Suprapubic skin (tissue), 4 donors: ENCODE measurements at regions not wholly inside any gene's neighbourhood (a gene's known extent, or its start where the extent isn't known, plus 50 kb on each side); places are given as distances from the start of the nearest gene placed in this dataset.

Experiments
- DNase-seq, 2 donors: peaks; one replicate each; pipeline ENCODE4 v3.0.0-alpha.2; 2019; ENCODE audit warnings: low spot score in 2 of 2
- H3K27ac ChIP-seq: fragments of 200-600 bp; sonication (generic); one replicate; pipeline ENCODE4 v1.5.1; 2019
- H3K27me3 ChIP-seq: fragments of 200-600 bp; sonication (generic); one replicate; pipeline ENCODE4 v1.5.1; 2019
- H3K36me3 ChIP-seq: fragments of 200-600 bp; sonication (generic); one replicate; pipeline ENCODE4 v1.5.1; 2019
- H3K4me1 ChIP-seq: fragments of 200-600 bp; sonication (generic); one replicate; pipeline ENCODE4 v1.5.1; 2019
- H3K4me3 ChIP-seq: fragments of 200-600 bp; sonication (generic); one replicate; pipeline ENCODE4 v1.5.1; 2019; ENCODE audit warnings: mild to moderate bottlenecking
- H3K9me3 ChIP-seq: fragments of 200-600 bp; sonication (generic); one replicate; pipeline ENCODE4 v1.5.1; 2019
- CTCF ChIP-seq, 2 donors: fragments of 200-600 bp in 1 of 2; fragments of 450-650 bp in 1 of 2; sonication (generic) in 1 of 2; IDR thresholded peaks; one replicate each; pipeline ENCODE4 v1.5.1; 2016 to 2019; ENCODE audit warnings: antibody characterized with exemption in 2 of 2, mild to moderate bottlenecking in 1 of 2, moderate library complexity in 1 of 2
- EP300 ChIP-seq: sonication (generic); formaldehyde crosslinking; IDR thresholded peaks from one replicate; pipeline ENCODE4 v1.6.1; 2017; ENCODE audit warnings: antibody characterized with exemption
- POLR2A ChIP-seq, 2 donors: fragments of 450-650 bp; IDR thresholded peaks; one replicate each; pipeline ENCODE4 v1.6.1; 2017; ENCODE audit warnings: antibody characterized with exemption in 2 of 2, mild to moderate bottlenecking in 2 of 2, moderate library complexity in 2 of 2
- POLR2AphosphoS5 ChIP-seq, 3 donors: sonication (generic); formaldehyde crosslinking; IDR thresholded peaks; one replicate each; pipeline ENCODE4 v1.6.1; 2017; ENCODE audit warnings: antibody characterized with exemption in 3 of 3
- WGBS: methylation state at CpG from one replicate; pipeline ENCODE4 v1.1.5; 2018; 5-methylcytosine and 5-hydroxymethylcytosine counted together

GRCh38 chr20:55258559-55258958 lies 746.8 kb downstream of the CBLN4 start:
- no peaks in the 10 kb centered on the region for H3K36me3 ChIP-seq
- TF ChIP-seq POLR2AphosphoS5 (IDR thresholded peaks at IDR 0.05) (no peak), CTCF (IDR thresholded peaks at IDR 0.05) (no peak), EP300 (no peak), POLR2A (IDR thresholded peaks at IDR 0.05) (no peak)
- 37% methylated on average over 2 of the region's 2 CpGs for WGBS

GRCh38 chr20:55255016-55255415 lies 750.3 kb downstream of the CBLN4 start:
- TF ChIP-seq CTCF (IDR thresholded peaks at IDR 0.05) (no peak), EP300 (no peak), POLR2A (IDR thresholded peaks at IDR 0.05) (no peak), POLR2AphosphoS5 (IDR thresholded peaks at IDR 0.05) (no peak)
- DNase-seq, result no peak
- no peak overlapping the region for H3K4me3 ChIP-seq
- no peak overlapping the region for H3K27ac ChIP-seq
- WGBS, result 93% methylated on average over 3 of the region's 6 CpGs
- H3K36me3 ChIP-seq, result no peaks in the 10 kb centered on the region
- no peaks in the 10 kb centered on the region for H3K9me3 ChIP-seq
- H3K4me1 ChIP-seq, result no peaks in the 10 kb centered on the region
- no peaks in the 10 kb centered on the region for H3K27me3 ChIP-seq

More at GRCh38 chr20:55258559-55258958, 746.8 kb downstream of the CBLN4 start:
- Histone ChIP-seq H3K4me3 (no peak overlapping the region), H3K9me3 (no peaks in the 10 kb centered on the region), H3K27me3 (no peaks in the 10 kb centered on the region), H3K27ac (no peak overlapping the region), H3K4me1 (no peaks in the 10 kb centered on the region)
- DNase-seq, result no peak

- WGBS, result 66% methylated on average over 1 of the region's 1 CpG
- Histone ChIP-seq H3K27ac (no peak overlapping the region), H3K36me3 (no peaks in the 10 kb centered on the region), H3K4me1 (no peaks in the 10 kb centered on the region), H3K4me3 (no peak overlapping the region), H3K27me3 (no peaks in the 10 kb centered on the region), H3K9me3 (no peaks in the 10 kb centered on the region)
- DNase-seq, result no peak
- no peak for TF ChIP-seq POLR2A (IDR thresholded peaks at IDR 0.05)
- TF ChIP-seq EP300, result no peak
- TF ChIP-seq POLR2AphosphoS5 (IDR thresholded peaks at IDR 0.05), result no peak
- TF ChIP-seq CTCF (IDR thresholded peaks at IDR 0.05), result no peak
Measured at GRCh38 chr20:55253781-55254180, 751.5 kb downstream of the CBLN4 start.

DNA sequence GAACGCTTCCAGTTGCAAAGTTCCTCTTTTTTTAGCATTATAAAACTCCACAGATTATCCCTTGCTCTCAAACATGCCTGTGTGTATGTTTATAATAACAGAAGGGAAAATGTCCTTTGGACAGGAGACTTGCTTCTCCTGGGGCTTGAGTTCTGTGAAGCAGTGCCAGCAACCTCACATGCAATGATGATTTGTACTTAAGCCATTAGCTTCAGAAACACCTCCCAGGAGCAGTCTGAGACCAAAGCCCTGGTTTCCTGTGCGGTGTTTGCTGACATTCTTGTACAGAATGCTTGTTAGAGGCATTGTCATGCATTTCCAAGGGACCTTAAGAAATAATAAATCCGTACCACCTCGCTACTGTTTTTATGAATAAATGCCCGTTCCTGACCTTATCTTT lies 752.8 kb downstream of the CBLN4 start:
- no peaks in the 10 kb centered on the region for H3K9me3 ChIP-seq
- DNase-seq, result no peak
- H3K27ac ChIP-seq, result no peak overlapping the region
- no peaks in the 10 kb centered on the region for H3K27me3 ChIP-seq
- TF ChIP-seq POLR2AphosphoS5 (IDR thresholded peaks at IDR 0.05) (no peak), CTCF (IDR thresholded peaks at IDR 0.05) (no peak), POLR2A (IDR thresholded peaks at IDR 0.05) (no peak), EP300 (no peak)
- no peaks in the 10 kb centered on the region for H3K4me1 ChIP-seq
- WGBS, result 60% methylated on average over 5 of the region's 5 CpGs
- no peaks in the 10 kb centered on the region for H3K36me3 ChIP-seq
- no peak overlapping the region for H3K4me3 ChIP-seq

GRCh38 chr20:55251170-55251569 lies 754.1 kb downstream of the CBLN4 start:
- no peak for DNase-seq
- no peak for TF ChIP-seq POLR2A (IDR thresholded peaks at IDR 0.05)
- no peak for TF ChIP-seq CTCF (IDR thresholded peaks at IDR 0.05)
- TF ChIP-seq POLR2AphosphoS5 (IDR thresholded peaks at IDR 0.05), result no peak
- TF ChIP-seq EP300, result no peak
- 94% methylated on average over 22 of the region's 22 CpGs for WGBS

More at GRCh38 chr20:55251170-55251569, 754.1 kb downstream of the CBLN4 start:
- Histone ChIP-seq H3K27ac (no peak overlapping the region), H3K4me1 (no peaks in the 10 kb centered on the region), H3K36me3 (no peaks in the 10 kb centered on the region), H3K4me3 (no peak overlapping the region), H3K9me3 (no peaks in the 10 kb centered on the region), H3K27me3 (no peaks in the 10 kb centered on the region)
